Ishikawa (cell line): ENCODE measurements at regions not wholly inside any gene's neighbourhood (a gene's known extent, or its start where the extent isn't known, plus 50 kb on each side); places are given as distances from the start of the nearest gene placed in this dataset.

Experiments used
- RAD21 ChIP-seq: IDR thresholded peaks from 2 replicates; pipeline ENCODE4 v1.6.1; 2012; ENCODE audit warnings: low read depth
- REST ChIP-seq: IDR thresholded peaks from 2 replicates; pipeline ENCODE4 v1.6.1; 2012; ENCODE audit warnings: low read depth, mild to moderate bottlenecking
- TAF1 ChIP-seq: IDR thresholded peaks from 2 replicates; pipeline ENCODE4 v1.6.1; 2012; ENCODE audit warnings: low read depth, mild to moderate bottlenecking
- TCF12 ChIP-seq: IDR thresholded peaks from 2 replicates; pipeline ENCODE4 v1.6.1; 2012; ENCODE audit warnings: low read depth
- TEAD4 ChIP-seq: IDR thresholded peaks from 2 replicates; pipeline ENCODE4 v1.6.1; 2012
- YY1 ChIP-seq: IDR thresholded peaks from 2 replicates; pipeline ENCODE4 v1.6.1; 2012; ENCODE audit warnings: low read depth
- ZBTB7A ChIP-seq: IDR thresholded peaks from 2 replicates; pipeline ENCODE4 v1.6.1; 2012; ENCODE audit warnings: low read depth

- no peak for TF ChIP-seq TCF12
- TF ChIP-seq TEAD4 = no peak
- TF ChIP-seq RAD21 = peak; percentile 60
- no peak for TF ChIP-seq ZBTB7A
- TF ChIP-seq YY1 = no peak
- TF ChIP-seq TAF1 = no peak
- no peak for TF ChIP-seq REST
Measured at GRCh38 chr10:84665883-84666463, 337.6 kb downstream of the CCSER2 start.
